EH (cell line): ENCODE measurements at regions not wholly inside any gene's neighbourhood (a gene's known extent, or its start where the extent isn't known, plus 50 kb on each side); places are given as distances from the start of the nearest gene placed in this dataset.
A peak's percentile ranks its signal among the peaks of the same experiment; 100 is the strongest.
"Not testable (repeated sequence)": the region's sequence is repeated elsewhere in the genome, so short reads cannot be mapped to it uniquely, and the experiment has no call there.

Experiments used
- DNase-seq: peaks from one replicate; pipeline ENCODE4 v3.0.0-alpha.2; 2015; ENCODE audit warnings: low read depth

GRCh38 chr9:101977614-101978210 is 239.3 kb upstream of the GRIN3A start:
- peak; percentile 15 for DNase-seq

- no peak for DNase-seq
These were observed 232.2 kb upstream of the GRIN3A start for GRCh38 chr9:101970609-101971008.

GRCh38 chr9:101968392-101968791 is 229.9 kb upstream of the GRIN3A start:
- no peak for DNase-seq

GRCh38 chr9:101966691-101967090 is 228.2 kb upstream of the GRIN3A start:
- DNase-seq: no peak

GRCh38 chr9:101957705-101958104 is 219.3 kb upstream of the GRIN3A start:
- DNase-seq: no peak

- no peak for DNase-seq
These were observed 213.2 kb upstream of the GRIN3A start for GRCh38 chr9:101951598-101951997.

- DNase-seq: no peak
These were observed 193.3 kb upstream of the GRIN3A start for GRCh38 chr9:101931756-101932155.

- no peak for DNase-seq
These were observed 192.3 kb upstream of the GRIN3A start for GRCh38 chr9:101930783-101931182.

- DNase-seq: no peak
These were observed 187.1 kb upstream of the GRIN3A start for GRCh38 chr9:101925498-101925897.

GRCh38 chr9:101923451-101923850 is 185.0 kb upstream of the GRIN3A start:
- DNase-seq: no peak

- not testable (repeated sequence) for DNase-seq
These were observed 178.5 kb upstream of the GRIN3A start for GRCh38 chr9:101916948-101917347.

- no peak for DNase-seq
These were observed 177.0 kb upstream of the GRIN3A start for GRCh38 chr9:101915482-101915881.

GRCh38 chr9:101912698-101913097 is 174.3 kb upstream of the GRIN3A start:
- DNase-seq: no peak

GRCh38 chr9:101907466-101907865 is 169.0 kb upstream of the GRIN3A start:
- no peak for DNase-seq

GRCh38 chr9:101904845-101905244 is 166.4 kb upstream of the GRIN3A start:
- no peak for DNase-seq

- no peak for DNase-seq
These were observed 163.6 kb upstream of the GRIN3A start for GRCh38 chr9:101902051-101902450.

- DNase-seq: no peak
These were observed 158.7 kb upstream of the GRIN3A start for GRCh38 chr9:101897196-101897595.

GRCh38 chr9:101893661-101894646 is 155.5 kb upstream of the GRIN3A start:
- no peak for DNase-seq

GRCh38 chr9:101881508-101881907 is 143.1 kb upstream of the GRIN3A start:
- no peak for DNase-seq

- DNase-seq: no peak
These were observed 142.4 kb upstream of the GRIN3A start for GRCh38 chr9:101880846-101881245.

GRCh38 chr9:101878734-101879133 is 140.3 kb upstream of the GRIN3A start:
- no peak for DNase-seq

GRCh38 chr9:101877439-101877838 is 139.0 kb upstream of the GRIN3A start:
- no peak for DNase-seq

GRCh38 chr9:101861472-101861871 is 123.0 kb upstream of the GRIN3A start:
- DNase-seq: no peak
